ENCODE measurements at regions not wholly inside any gene's neighbourhood (a gene's known extent, or its start where the extent isn't known, plus 50 kb on each side); places are given as distances from the start of the nearest gene placed in this dataset.

GRCh38 chr5:56048124-56048523, 53.4 kb upstream of the IL6ST start:
- no peaks in the 10 kb centered on the region for H3K36me3 ChIP-seq (ENCODE audit: control insufficient read depth in 2 of 2, extremely low read depth in 1 of 2, insufficient read depth in 2 of 2, low read length in 2 of 2)
- no peaks in the 10 kb centered on the region for H3K27me3 ChIP-seq (ENCODE audit: control insufficient read depth in 2 of 2, insufficient read depth in 2 of 2, low read length in 2 of 2)
- no peak overlapping the region for H3K27ac ChIP-seq (ENCODE audit: insufficient read depth, low read depth, low read length)
- CTCF ChIA-PET = interaction anchor here (1.0 kb wide), 1 partner anchor 21 kb away, joined by 3 read pairs; no protein-coding TSS in a partner anchor
- no peak for TF ChIP-seq MAX (IDR thresholded peaks at IDR 0.05; ENCODE audit: insufficient read depth, insufficient read length)
- TF ChIP-seq GATA2 (IDR thresholded peaks at IDR 0.05; ENCODE audit: insufficient read depth, insufficient read length, low read depth, low read length) = no peak
- TF ChIP-seq MYC (IDR thresholded peaks at IDR 0.05; ENCODE audit: low read depth, low read length) = no peak
- TF ChIP-seq CTCF (IDR thresholded peaks at IDR 0.05; ENCODE audit: extremely low read depth in 1 of 2, insufficient read depth in 1 of 2, low read depth in 1 of 2, low read length in 2 of 2) = no peak
- TF ChIP-seq JUN (IDR thresholded peaks at IDR 0.05; ENCODE audit: borderline replicate concordance, insufficient read depth, insufficient read length, low read depth) = no peak
- TF ChIP-seq POLR2A (IDR thresholded peaks at IDR 0.05; ENCODE audit: low read depth, low read length) = no peak
- TF ChIP-seq FOS (IDR thresholded peaks at IDR 0.05; ENCODE audit: borderline replicate concordance, insufficient read depth, low read length) = no peak
- TF ChIP-seq EZH2 (IDR thresholded peaks at IDR 0.05; ENCODE audit: borderline replicate concordance, low read depth, low read length, severe bottlenecking) = no peak
- TF ChIP-seq POLR2AphosphoS5 (IDR thresholded peaks at IDR 0.05; ENCODE audit: insufficient read depth, low read depth, low read length) = no peak
- no peak overlapping the region for H3K9ac ChIP-seq (replicated peaks; ENCODE audit: extremely low read depth, insufficient read depth, low read length)
- POLR2A ChIA-PET = no interaction called here
- no peaks in the 10 kb centered on the region for H3K79me2 ChIP-seq (ENCODE audit: control insufficient read depth, insufficient read depth, low read length)
- dilution Hi-C loops (cut with MboI; ENCODE audit: extremely low pct_ligation_motif_present, low sequenced_read_pairs) = no loop called here
- BruUV-seq (replicated peaks) = no TSS peak
- no peaks in the 10 kb centered on the region for H3K9me1 ChIP-seq (replicated peaks; ENCODE audit: control insufficient read depth, extremely low read depth, insufficient read depth, low read length)
- H3K4me3 ChIP-seq (replicated peaks in 1 of 3; ENCODE audit: insufficient read depth in 1 of 3, low read depth in 1 of 3, low read length in 3 of 3) = no peak overlapping the region
- H2AFZ ChIP-seq (ENCODE audit: low read depth, low read length) = no peak overlapping the region
- FAIRE-seq (no peak), DNase-seq (ENCODE audit: low read depth, low spot score) (no peak)
- intact Hi-C loops (cut with micrococcal nuclease) = no loop called here
- no peaks in the 10 kb centered on the region for H3K9me3 ChIP-seq (replicated peaks; ENCODE audit: control insufficient read depth, insufficient read depth, low read length)
- peaks cover 20% of the 10 kb centered on the region for H3K4me1 ChIP-seq (ENCODE audit: control insufficient read depth, extremely low read depth, insufficient read depth, low read length)
- H3K4me2 ChIP-seq (ENCODE audit: insufficient read depth, low read length) = no peak overlapping the region
- no peaks in the 10 kb centered on the region for H4K20me1 ChIP-seq (replicated peaks; ENCODE audit: control insufficient read depth, extremely low read depth, insufficient read depth, low read length)

All from endothelial cell of umbilical vein (primary cell).